Hepatocyte (in vitro differentiated cells): ENCODE measurements at regions not wholly inside any gene's neighbourhood (a gene's known extent, or its start where the extent isn't known, plus 50 kb on each side); places are given as distances from the start of the nearest gene placed in this dataset.

Source experiments
- EZH2 ChIP-seq: fragments of 200-600 bp; sonication (generic); IDR thresholded peaks from 2 replicates; pipeline ENCODE4 v1.6.1; 2016; ENCODE audit warnings: antibody characterized with exemption, mild to moderate bottlenecking, borderline replicate concordance
- TF ChIP-seq, protein P1 (sequence below): fragments of 200-600 bp; sonication (generic); IDR thresholded peaks from 2 replicates; pipeline ENCODE4 v1.5.1; 2016; ENCODE audit warnings: antibody characterized with exemption, mild to moderate bottlenecking; ENCODE audit not compliant: poor library complexity

DNA sequence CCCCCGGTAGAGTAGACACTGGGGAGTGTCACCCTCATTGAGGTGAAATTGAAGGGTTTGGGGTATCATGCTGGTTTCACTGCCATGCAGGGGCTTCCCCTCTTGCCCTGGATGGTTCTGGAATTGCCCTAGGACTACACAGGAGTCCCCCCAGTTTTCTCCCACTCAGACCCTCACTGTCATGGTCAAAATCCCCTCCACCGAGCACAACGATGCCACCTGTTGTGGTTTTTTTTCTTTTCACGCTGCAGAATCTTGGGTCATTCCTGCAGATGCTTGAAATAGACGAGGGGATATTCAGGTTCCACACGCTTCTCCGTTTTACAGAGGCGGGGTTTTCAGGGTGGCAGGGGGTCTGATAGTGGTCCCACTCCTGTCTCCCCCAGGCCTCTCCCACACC is 255.6 kb downstream of the ENGASE start:
- TF ChIP-seq, protein P1, sequence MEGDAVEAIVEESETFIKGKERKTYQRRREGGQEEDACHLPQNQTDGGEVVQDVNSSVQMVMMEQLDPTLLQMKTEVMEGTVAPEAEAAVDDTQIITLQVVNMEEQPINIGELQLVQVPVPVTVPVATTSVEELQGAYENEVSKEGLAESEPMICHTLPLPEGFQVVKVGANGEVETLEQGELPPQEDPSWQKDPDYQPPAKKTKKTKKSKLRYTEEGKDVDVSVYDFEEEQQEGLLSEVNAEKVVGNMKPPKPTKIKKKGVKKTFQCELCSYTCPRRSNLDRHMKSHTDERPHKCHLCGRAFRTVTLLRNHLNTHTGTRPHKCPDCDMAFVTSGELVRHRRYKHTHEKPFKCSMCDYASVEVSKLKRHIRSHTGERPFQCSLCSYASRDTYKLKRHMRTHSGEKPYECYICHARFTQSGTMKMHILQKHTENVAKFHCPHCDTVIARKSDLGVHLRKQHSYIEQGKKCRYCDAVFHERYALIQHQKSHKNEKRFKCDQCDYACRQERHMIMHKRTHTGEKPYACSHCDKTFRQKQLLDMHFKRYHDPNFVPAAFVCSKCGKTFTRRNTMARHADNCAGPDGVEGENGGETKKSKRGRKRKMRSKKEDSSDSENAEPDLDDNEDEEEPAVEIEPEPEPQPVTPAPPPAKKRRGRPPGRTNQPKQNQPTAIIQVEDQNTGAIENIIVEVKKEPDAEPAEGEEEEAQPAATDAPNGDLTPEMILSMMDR, result no peak
- TF ChIP-seq EZH2, result no peak
